LHCN-M2 (cell line): ENCODE measurements at regions not wholly inside any gene's neighbourhood (a gene's known extent, or its start where the extent isn't known, plus 50 kb on each side); places are given as distances from the start of the nearest gene placed in this dataset.

Experiments
- DNase-seq: peaks from one replicate; pipeline ENCODE4 v3.0.0-alpha.2; 2012; ENCODE audit warnings: low read depth

GRCh38 chr6:149267513-149268043, 49.9 kb upstream of the TAB2 start:
- DNase-seq = no peak
